ENCODE measurements at regions not wholly inside any gene's neighbourhood (a gene's known extent, or its start where the extent isn't known, plus 50 kb on each side); places are given as distances from the start of the nearest gene placed in this dataset.

- no peak for DNase-seq (ENCODE audit: low read depth in 2 of 2)
These were observed 333.7 kb downstream of the SEC14L1 start for GRCh38 chr17:77474292-77474988.

GRCh38 chr17:77475016-77475976, 334.5 kb downstream of the SEC14L1 start:
- DNase-seq (ENCODE audit: low read depth in 2 of 2), result peak; percentile 83 to 84

GRCh38 chr17:77476006-77476405, 335.2 kb downstream of the SEC14L1 start:
- DNase-seq (ENCODE audit: low read depth in 2 of 2), result no peak

GRCh38 chr17:77476498-77476897, 335.7 kb downstream of the SEC14L1 start:
- no peak for DNase-seq (ENCODE audit: low read depth in 2 of 2)

GRCh38 chr17:77476931-77477805, 336.4 kb downstream of the SEC14L1 start:
- DNase-seq (ENCODE audit: low read depth in 2 of 2), result peak; percentile 94 to 95

GRCh38 chr17:77478281-77478680, 337.5 kb downstream of the SEC14L1 start:
- DNase-seq (ENCODE audit: low read depth in 2 of 2), result no peak

GRCh38 chr17:77478899-77479298, 338.1 kb downstream of the SEC14L1 start:
- no peak for DNase-seq (ENCODE audit: low read depth in 2 of 2)

- DNase-seq (ENCODE audit: low read depth in 2 of 2), result no peak
These were observed 338.8 kb downstream of the SEC14L1 start for GRCh38 chr17:77479372-77480198.

- no peak for DNase-seq (ENCODE audit: low read depth in 2 of 2)
These were observed 339.4 kb downstream of the SEC14L1 start for GRCh38 chr17:77480199-77480508.

- DNase-seq (ENCODE audit: low read depth in 2 of 2), result no peak
These were observed 339.9 kb downstream of the SEC14L1 start for GRCh38 chr17:77480509-77481215.

- no peak for DNase-seq (ENCODE audit: low read depth in 2 of 2)
These were observed 341.0 kb downstream of the SEC14L1 start for GRCh38 chr17:77481476-77482374.

- no peak for DNase-seq (ENCODE audit: low read depth in 2 of 2)
These were observed 341.8 kb downstream of the SEC14L1 start for GRCh38 chr17:77482375-77483127.

GRCh38 chr17:77483128-77483598, 342.4 kb downstream of the SEC14L1 start:
- DNase-seq (ENCODE audit: low read depth in 2 of 2), result no peak

GRCh38 chr17:77484111-77484510, 343.3 kb downstream of the SEC14L1 start:
- DNase-seq (ENCODE audit: low read depth in 2 of 2), result no peak

GRCh38 chr17:77485089-77485833, 344.5 kb downstream of the SEC14L1 start:
- DNase-seq (ENCODE audit: low read depth in 2 of 2), result no peak

- no peak for DNase-seq (ENCODE audit: low read depth in 2 of 2)
These were observed 346.5 kb downstream of the SEC14L1 start for GRCh38 chr17:77487211-77487629.

- DNase-seq (ENCODE audit: low read depth in 2 of 2), result no peak
These were observed 347.1 kb downstream of the SEC14L1 start for GRCh38 chr17:77487677-77488530.

Data from fibroblast of skin of left quadriceps (primary cell).